HG03575 (cell line): ENCODE measurements at regions not wholly inside any gene's neighbourhood (a gene's known extent, or its start where the extent isn't known, plus 50 kb on each side); places are given as distances from the start of the nearest gene placed in this dataset.

Source experiments
- ATAC-seq: cut with Tn5 transposase; IDR thresholded peaks from one replicate; pipeline ENCODE4 v1.9.1; 2021; ENCODE audit not compliant: unreplicated experiment, insufficient number of reproducible peaks, low FRiP score; ENCODE audit errors: extremely low read depth

- no peak for ATAC-seq
These were observed 173.1 kb upstream of the LPP start for GRCh38 chr3:187980861-187981260.

GRCh38 chr3:187982142-187982541, 171.8 kb upstream of the LPP start:
- ATAC-seq = no peak

GRCh38 chr3:187983484-187984124, 170.4 kb upstream of the LPP start:
- no peak for ATAC-seq

GRCh38 chr3:187985647-187986046, 168.3 kb upstream of the LPP start:
- ATAC-seq = no peak

- ATAC-seq = no peak
These were observed 167.4 kb upstream of the LPP start for GRCh38 chr3:187986514-187986934.

- ATAC-seq = no peak
These were observed 166.8 kb upstream of the LPP start for GRCh38 chr3:187987187-187987586.

GRCh38 chr3:187987924-187988323, 166.0 kb upstream of the LPP start:
- no peak for ATAC-seq

GRCh38 chr3:187989575-187990153, 164.3 kb upstream of the LPP start:
- ATAC-seq = no peak

- ATAC-seq = no peak
These were observed 161.3 kb upstream of the LPP start for GRCh38 chr3:187992609-187993008.

- ATAC-seq = no peak
These were observed 159.5 kb upstream of the LPP start for GRCh38 chr3:187994221-187995042.

- ATAC-seq = no peak
These were observed 158.9 kb upstream of the LPP start for GRCh38 chr3:187995043-187995400.

GRCh38 chr3:187995667-187996066, 158.3 kb upstream of the LPP start:
- ATAC-seq = no peak

- ATAC-seq = no peak
These were observed 157.3 kb upstream of the LPP start for GRCh38 chr3:187996609-187997008.

- ATAC-seq = no peak
These were observed 156.5 kb upstream of the LPP start for GRCh38 chr3:187997490-187997889.

GRCh38 chr3:187997946-187998561, 155.9 kb upstream of the LPP start:
- no peak for ATAC-seq

- no peak for ATAC-seq
These were observed 155.3 kb upstream of the LPP start for GRCh38 chr3:187998611-187999010.

GRCh38 chr3:187999821-188000220, 154.1 kb upstream of the LPP start:
- no peak for ATAC-seq

GRCh38 chr3:188000361-188000861, 153.5 kb upstream of the LPP start:
- no peak for ATAC-seq

GRCh38 chr3:188001093-188001492, 152.9 kb upstream of the LPP start:
- ATAC-seq = no peak

- no peak for ATAC-seq
These were observed 152.0 kb upstream of the LPP start for GRCh38 chr3:188001926-188002325.
